NCI-H2196 treated with DMSO at 0.1 percent for 48 hours (cell line): ENCODE measurements at regions not wholly inside any gene's neighbourhood (a gene's known extent, or its start where the extent isn't known, plus 50 kb on each side); places are given as distances from the start of the nearest gene placed in this dataset.
"Not testable (repeated sequence)": the region's sequence is repeated elsewhere in the genome, so short reads cannot be mapped to it uniquely, and the experiment has no call there.

Experiments
- DNase-seq: peaks from one replicate; lab custom pipeline; 2025; ENCODE audit not compliant: unreplicated experiment; lab: John Stamatoyannopoulos, UW

DNA sequence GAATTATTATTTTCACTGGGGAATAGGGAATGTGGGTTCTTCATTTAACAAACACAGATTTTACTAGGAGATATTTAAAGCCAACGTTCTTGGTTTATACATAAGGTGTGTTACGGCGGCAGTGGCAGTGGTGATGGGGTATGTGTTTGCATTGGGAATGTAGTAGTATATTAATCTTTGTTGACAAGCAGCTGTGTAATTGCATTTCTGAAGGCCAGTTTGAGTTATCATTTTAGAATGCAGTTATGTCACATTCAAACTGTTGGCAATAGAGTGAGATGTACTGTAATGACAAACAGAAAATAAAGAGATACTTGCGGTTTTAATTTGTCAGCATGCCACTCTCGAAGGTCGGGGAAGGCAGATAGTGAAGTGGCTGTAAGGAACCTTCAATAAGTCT, 628.6 kb upstream of the POM121L12 start:
- DNase-seq: no peak

DNA sequence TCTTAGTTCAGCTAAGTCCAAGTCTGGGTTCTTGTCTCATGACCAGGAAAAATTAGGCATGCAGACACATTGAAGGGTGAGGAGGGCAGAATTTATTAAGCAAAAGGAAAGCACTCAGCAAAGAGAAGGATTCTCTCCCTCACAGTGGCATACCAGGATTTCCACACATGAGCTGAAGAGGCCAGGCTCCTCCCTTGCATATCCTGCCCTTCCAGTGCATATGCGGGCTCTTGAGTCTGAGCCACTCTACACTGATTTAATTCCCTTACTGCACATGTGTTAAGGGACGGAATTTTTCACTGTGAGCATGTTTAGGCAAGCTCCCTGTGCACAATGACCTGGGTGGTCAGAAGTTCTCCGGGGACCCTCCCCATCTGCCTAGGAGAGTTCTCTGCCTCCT, 652.7 kb upstream of the POM121L12 start:
- DNase-seq: no peak

DNA sequence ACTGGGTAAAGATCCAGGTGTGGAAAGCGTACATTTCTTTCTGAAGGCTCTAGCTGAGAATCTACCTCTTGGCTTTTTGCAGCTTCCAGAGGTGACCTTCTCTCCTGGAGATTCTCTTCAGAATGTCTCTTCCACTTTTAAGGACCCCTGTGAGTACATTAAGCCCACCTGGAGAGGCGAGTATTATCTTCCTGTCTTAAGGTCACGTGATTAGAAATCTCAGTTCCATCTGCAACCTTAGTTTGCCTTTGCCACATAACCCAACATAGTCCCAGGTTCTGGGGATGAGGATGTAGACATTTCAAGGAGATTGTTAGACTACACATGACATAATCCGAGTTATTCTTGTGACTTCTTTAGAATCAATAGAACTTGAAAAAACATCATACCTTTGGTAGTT, 665.5 kb upstream of the POM121L12 start:
- DNase-seq: no peak

DNA sequence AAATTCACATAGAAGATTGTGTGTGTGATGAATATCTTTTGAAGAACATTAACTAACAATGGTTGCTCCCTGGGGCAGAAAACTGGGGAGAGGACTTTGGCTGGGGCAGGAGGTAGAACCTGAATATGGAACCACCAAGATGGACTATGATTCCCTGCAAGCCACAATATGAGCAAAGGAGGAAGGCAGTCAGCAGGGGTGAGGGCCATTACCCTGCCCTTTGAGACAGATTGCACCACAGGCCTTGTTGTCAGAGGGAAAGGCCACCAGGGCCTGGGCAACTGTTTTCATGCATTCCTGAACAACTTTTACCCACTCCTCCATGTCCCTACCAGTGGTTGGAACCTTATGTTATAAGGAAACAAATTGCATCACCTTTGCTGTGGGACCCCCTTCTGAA, 670.1 kb upstream of the POM121L12 start:
- DNase-seq: no peak

DNA sequence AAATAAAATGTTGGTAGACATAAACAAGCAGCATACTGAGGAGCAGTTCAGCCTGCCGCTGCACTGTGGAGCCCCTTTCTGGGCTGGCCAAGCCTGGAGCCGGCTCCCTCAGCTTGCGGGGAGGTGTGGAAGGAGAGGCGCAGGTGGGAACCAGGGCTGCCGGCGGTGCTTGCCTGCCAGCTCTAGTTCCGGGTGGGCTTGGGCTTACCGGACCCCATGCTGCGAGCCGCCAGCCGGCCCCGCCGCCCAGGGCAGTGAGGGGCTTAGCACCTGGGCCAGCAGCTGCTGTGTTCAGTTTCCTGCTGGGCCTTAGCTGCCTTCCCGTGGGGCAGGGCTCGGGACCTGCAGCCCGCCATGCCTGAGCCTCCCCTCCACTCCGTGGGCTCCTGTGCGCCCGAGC, 672.9 kb upstream of the POM121L12 start:
- DNase-seq: no peak

DNA sequence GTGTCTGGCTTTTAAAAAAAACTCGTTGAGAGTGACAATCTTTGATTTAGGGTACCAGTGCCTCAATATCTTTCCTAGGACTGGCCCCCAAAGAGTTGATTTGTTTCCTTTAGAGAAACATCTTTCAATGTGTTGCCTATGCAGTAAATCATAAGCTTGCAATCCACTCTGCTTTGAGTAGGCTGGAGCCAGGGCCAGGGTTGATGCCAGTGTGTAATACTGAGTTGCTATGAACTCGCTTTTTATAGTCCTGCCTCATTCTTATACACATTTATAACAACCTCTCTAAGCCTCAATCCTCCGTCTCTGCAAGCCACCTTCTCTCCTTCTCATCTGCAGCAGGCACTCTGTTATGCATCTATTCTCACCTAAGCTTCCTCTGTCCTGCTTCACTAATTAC, 674.9 kb upstream of the POM121L12 start:
- no peak for DNase-seq

DNA sequence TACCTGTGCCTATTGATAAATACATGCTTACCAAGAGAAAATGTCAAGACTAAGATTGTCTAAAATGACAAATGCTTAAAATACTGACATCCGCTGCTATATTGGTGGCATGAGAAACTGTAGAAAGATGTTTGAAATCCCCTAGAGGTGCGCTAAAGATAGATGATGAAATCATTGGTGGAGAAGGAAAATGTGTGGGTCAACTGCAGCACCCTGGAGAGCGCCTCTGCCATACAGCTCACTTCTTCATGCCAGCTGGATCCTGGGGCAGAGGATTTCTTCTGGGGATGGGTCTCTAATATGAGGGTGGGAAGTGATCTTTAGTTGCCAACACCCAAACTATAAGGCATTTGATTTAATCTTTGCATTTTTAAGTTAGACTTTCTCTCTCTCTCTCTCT, 680.4 kb upstream of the POM121L12 start:
- DNase-seq: no peak

DNA sequence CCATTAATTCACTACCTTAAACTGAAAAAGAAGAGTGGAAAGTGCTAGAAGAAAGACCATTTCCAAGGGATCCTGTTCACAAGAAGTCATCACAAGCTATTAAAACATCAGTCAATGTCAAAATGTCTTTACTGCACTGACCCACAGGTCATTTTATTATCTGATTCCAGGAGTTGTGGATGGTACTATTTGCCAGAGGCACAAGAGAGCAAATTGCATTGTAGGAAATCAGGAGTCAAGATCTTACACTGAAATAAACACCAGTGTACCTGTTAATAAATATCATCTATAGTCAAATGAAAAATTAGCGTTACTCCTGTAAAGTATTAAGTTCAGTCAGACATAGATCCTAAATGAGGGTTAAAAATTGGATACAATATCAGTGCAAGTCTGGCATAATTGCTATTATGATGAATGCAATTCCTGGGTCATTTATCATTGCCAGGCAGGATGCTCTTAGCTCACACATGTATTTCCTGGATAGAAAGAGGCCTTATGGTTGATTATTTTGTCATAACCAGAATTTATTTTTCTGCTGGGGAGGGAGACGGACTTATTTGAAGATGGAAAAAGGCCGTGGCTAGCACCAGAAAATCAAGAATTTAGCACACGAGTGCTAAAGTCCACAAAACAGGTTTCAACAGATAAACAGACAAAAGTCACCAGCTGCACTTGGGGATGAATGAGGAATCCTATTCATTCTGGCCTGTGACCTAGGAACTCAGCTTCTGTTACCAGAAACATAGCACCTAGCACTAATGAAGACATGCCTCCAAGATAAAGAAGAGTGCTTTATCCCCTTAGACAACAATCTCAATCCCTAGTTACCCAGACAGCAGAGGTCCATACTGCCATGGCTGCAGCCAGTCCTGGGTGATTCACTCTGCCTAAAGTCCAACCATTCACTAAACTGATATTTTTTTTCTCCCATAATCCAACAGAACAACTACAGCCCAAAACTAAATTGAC, 683.1 kb upstream of the POM121L12 start:
- no peak for DNase-seq

DNA sequence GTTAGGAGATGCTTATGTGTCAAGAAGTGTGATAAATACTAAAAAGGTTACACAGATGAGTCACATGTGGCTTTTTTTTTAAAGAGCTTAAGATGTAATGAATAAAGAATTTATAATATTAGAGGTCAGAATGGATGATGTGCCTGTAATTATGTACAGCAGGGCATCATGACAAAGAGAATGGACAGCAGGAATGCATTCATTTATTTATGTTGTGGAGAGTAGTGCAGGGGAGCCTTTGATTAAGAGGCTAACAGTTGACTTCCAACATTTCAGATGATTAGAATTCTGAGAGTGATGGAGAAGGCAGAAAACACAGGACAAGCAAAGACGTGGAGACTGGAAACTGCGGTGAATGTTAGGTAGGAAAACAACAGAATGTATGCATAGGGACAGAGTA, 691.4 kb upstream of the POM121L12 start:
- no peak for DNase-seq

DNA sequence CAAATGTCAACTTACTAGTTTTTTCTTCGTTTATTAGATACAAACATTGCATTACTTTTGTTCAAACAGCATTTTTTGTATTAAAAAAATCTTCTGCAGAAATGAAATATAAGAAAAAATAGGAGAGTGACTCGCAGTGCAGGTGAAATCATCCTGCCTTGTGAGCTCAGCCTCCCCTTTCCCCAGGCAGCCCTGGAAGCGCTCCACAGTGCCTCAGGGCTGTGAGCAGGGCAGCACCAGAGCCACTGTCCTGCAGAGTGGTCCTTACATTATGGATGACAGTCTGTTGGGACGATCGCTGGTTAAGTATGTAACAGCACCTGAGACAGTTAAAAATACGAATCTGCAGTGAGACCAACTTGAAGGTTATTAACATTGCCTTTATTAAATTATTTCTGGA, 695.4 kb upstream of the POM121L12 start:
- DNase-seq: no peak

DNA sequence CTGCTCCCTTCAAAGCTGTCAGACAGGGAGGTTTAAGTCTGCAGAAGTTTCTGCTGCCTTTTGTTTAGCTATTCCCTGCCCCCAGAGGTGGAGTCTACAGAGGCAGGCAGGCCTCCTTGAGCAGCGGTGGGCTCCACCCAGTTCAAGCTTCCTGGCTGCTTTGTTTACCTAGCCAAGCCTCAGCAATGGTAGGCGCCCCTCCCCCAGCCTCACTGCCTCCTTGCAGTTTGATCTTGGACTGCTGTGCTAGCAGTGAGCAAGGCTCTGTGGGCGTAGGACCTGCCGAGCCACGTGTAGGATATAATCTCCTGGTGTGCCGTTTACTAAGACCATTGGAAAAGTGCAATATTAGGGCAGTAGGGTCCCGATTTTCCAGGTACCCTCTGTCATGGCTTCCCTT, 707.1 kb upstream of the POM121L12 start:
- not testable (repeated sequence) for DNase-seq

DNA sequence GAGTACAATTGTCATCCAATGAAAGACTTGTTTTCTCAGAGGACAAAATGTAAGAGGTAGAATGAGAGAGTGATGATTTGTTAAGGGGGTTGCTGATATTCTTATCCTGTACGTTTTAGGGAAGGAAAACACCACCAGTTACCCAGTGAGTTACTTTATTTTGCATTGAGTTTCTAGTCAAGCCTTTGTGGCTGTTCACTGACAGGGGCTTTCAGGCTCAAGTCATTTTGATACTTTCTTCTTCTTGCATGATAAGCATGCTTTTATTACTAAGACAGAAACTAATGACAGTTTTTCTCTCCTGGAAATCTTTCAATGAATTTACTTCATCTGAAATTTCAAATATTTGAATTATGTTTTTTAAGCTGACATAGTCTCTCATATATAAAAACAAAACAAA, 710.2 kb upstream of the POM121L12 start:
- no peak for DNase-seq

DNA sequence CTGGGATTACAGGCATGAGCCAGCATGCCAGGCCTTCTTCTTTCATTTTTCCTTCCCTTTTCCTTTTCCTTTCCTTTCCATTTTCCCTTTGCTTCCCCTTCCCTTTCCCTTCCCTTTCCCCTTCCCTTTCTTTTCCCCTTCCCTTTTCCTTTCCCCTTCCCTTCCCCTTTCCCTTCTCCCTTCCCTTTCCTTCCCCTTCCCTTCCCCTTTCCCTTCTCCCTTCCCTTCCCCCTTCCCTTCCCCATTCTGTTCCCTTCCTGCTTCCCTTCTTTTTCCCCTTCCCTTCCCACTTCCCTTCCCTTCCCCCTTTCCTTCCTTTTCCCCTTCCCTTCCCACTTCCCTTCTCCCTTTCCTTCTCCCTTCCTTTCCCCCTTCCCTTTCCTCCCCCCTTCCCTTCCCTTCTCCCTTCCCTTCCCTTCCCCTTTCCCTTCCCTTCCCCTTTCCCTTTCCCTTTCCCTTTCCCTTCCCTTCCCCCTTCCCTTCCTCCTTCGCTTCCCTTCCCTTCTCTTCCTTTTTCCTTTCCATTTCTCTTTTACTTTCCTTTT, 712.2 kb upstream of the POM121L12 start:
- DNase-seq: no peak

DNA sequence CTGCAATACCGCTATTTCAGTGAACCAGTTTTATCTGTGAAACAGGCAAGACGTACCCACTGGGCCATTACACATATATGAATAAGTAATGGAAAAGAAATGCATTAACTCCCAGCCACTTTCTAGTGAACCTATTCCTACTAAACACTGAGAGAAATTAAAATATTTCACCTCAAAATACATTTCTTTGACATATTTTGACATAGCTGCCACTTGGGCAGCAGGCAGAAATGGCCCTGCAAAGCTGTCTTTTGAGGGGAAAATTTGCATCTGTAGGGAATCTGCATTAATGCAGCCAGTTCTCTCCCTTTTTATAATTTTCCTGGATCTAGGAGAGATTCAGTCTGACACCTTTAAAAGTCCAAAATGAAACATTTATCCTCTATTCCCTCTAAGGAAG, 714.8 kb upstream of the POM121L12 start:
- DNase-seq: no peak

DNA sequence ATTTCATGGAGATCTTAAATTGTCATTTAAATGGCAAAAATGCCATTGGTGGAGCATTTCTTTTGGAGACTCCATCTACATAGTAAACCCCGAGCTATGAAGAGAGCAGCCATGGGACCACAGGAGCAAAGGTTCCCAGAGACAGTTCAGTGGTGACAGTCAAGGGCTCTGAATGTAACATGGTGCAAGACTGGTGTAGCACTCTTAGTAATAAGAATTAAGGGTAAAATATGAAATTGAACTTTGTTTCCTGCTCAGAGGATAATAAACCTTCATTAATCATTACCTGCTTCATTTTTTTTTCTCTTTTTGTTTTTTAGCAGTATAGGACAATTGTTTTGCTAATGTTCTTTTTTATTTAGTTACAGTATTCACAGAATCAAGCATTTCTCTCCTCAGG, 717.5 kb upstream of the POM121L12 start:
- DNase-seq: no peak

DNA sequence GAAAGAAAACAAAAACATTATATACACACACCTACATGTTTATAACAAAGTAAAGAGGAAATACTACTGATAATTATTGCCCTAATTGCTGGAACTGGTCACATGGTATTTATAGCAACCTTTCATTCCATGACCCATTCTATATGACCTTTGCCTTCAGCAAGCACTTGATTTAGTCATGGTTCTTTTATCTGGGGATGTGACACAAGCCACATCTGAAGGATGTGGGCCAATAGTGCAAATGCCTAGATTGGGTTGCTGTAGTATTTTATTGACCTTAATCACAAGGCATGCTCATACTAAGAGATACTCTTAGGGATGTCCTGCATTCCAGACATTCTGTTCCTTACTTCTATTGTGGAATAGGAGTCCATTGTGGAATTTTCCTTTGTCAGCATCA, 723.5 kb upstream of the POM121L12 start:
- DNase-seq: no peak

DNA sequence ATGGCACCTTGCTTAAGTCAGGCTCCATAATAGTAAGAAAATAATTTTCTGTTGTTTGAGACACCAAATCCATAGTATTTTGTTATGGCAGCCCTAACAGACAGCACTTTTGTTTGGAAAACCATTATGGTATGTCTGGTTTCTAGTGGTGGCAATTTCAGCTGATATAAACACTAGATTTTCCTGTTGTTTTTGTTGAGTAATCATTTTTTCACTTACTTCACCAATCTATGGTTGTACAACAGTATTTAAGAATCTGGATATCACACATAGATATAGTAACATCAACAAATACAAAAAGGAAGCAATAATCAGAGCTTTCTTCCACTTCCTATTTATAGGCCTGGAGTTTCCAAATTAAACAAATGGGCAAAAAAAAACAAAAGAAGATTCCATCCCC, 725.8 kb upstream of the POM121L12 start:
- DNase-seq: no peak

DNA sequence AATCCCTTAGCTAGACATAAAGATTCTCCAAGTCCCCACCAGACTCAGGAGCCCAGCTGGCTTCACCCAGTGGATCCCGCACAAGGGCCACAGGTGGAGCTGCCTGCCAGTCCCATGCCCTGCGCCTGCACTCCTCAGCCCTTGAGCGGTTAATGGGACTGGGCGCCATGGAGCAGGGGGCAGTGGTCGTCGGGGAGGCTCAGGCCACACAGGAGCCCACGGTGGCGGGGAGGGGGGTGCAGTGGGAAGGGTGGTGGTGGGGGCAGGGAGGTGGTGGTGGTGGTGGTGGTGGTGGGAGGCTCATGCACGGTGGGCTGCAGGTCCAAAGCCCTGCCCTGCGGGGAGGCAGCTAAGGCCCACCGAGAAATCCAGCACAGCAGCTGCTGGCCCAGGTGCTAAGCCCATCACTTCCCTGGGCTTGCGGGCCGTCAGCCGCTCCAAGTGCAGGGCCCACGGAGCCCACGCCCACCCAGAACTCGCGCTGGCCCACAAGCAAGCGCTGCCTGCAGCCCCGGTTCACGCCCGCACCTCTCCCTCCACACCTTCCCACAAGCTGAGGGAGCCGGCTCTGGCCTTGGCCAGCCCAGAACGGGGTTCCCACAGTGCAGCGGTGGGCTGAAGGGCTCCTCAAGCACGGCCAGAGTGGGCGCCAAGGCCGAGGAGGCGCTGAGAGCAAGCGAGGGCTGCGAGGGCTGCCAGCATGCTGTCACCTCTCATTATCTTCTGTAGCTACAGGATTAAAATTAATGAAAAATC, 732.5 kb upstream of the POM121L12 start:
- no peak for DNase-seq

DNA sequence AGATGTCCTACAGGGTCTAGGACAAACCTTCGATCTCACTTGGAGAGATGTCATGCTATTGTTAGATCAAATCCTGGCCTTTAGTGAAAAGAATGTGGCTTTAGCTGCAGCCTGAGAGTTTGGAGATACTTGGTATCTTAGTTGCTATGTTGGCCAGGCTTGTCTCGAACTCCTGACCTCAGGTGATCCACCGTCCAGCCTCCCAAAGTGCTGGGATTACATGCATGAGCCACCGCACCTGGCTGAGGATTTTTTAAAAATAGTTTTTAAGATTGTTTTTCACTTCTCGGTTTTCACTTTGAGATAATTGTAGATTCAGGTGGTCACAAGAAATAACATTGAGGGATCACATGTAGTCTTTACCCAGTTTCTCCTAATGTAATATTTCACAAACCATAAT, 738.3 kb upstream of the POM121L12 start:
- DNase-seq: no peak

DNA sequence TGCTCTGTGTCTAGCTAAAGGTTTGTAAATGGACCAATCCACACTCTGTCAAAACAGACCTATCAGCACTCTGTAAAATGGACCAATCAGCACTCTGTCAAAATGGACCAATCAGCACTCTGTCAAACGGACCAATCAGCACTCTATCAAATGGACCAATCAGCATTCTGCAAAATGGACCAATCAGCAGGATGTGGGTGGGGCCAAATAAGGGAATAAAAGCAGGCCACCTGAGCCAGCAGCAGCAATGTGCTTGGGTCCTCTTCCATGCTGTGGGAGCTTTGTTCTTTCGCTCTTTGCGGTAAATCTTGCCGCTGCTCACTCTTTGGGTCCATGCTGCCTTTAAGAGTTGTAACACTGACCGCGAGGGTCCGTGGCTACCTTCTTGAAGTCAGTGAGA, 740.5 kb upstream of the POM121L12 start:
- DNase-seq: no peak

DNA sequence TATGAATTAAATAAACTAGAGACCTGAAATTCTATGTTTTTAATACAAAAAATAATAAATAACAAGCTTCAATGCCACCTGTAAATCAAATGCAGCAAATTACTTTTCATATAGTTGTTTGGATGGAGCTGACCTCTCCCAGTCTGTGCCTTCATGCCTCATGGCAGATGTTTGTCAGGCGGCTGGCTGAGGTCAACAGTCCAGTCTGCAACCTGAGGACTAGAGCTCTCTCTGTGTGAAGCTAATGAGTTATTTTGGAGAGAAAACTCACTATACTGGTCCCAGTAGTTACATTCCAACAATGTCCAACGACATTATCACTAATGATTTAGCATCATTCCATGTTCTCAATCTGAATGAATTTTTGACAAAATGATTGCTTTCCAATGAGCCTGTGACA, 746.2 kb upstream of the POM121L12 start:
- DNase-seq: no peak

DNA sequence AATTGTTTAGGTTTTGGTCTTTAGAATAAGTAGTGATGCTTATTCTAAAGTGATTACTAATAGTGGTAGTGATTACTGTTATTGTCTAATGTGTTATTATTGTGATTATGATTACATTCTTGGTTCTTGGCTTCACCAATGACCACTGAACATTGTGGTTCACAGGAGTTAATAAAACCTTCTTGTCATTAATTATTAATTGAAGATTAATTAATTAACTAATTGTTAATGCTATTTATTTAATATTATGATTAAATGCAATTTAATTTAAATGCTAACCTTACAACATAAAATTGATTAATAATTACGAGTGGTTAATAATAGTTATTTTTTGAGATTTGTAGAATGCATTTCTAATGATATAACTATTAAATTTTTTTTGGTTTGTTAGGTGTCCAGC, 747.7 kb upstream of the POM121L12 start:
- DNase-seq: no peak
